Panc1 (cell line): ENCODE measurements at regions not wholly inside any gene's neighbourhood (a gene's known extent, or its start where the extent isn't known, plus 50 kb on each side); places are given as distances from the start of the nearest gene placed in this dataset.

ENCODE experiments used
- CTCF ChIP-seq: fragments of 450-650 bp; IDR thresholded peaks from 2 replicates; pipeline ENCODE4 v1.5.1; 2017; ENCODE audit warnings: mild to moderate bottlenecking
- POLR2AphosphoS5 ChIP-seq: IDR thresholded peaks from 2 replicates; pipeline ENCODE4 v1.6.1; 2012; ENCODE audit warnings: mild to moderate bottlenecking, low read depth, low read length, moderate library complexity
- REST ChIP-seq, 2 experiments: IDR thresholded peaks; 2 replicates each; pipeline ENCODE4 v1.6.1; 2011 to 2012; ENCODE audit warnings: low read depth in 2 of 2, control low read depth in 1 of 2, low read length in 1 of 2, mild to moderate bottlenecking in 1 of 2, moderate library complexity in 1 of 2; ENCODE audit not compliant: insufficient read depth in 1 of 2
- SIN3A ChIP-seq: IDR thresholded peaks from 2 replicates; pipeline ENCODE4 v1.6.1; 2012; ENCODE audit warnings: low read depth, mild to moderate bottlenecking, low read length, moderate library complexity, borderline replicate concordance; ENCODE audit not compliant: insufficient read depth
- TCF7L2 ChIP-seq: IDR thresholded peaks from 2 replicates; pipeline ENCODE4 v1.6.1; 2011; ENCODE audit warnings: mild to moderate bottlenecking, low read depth, low read length, inconsistent platforms

- TF ChIP-seq REST (IDR thresholded peaks at IDR 0.05; ENCODE audit: insufficient read depth in 1 of 2, low read depth in 2 of 2, low read length in 1 of 2) (no peak), CTCF (no peak), POLR2AphosphoS5 (no peak), TCF7L2 (no peak), SIN3A (no peak)
Observed at GRCh38 chr14:103223818-103224352, 100.6 kb downstream of the TNFAIP2 start.
